AG09319 (cell line): ENCODE measurements at regions not wholly inside any gene's neighbourhood (a gene's known extent, or its start where the extent isn't known, plus 50 kb on each side); places are given as distances from the start of the nearest gene placed in this dataset.

Experiments
- DNase-seq: peaks from one replicate; pipeline ENCODE4 v3.0.0-alpha.2; 2010; ENCODE audit warnings: low read depth; ENCODE audit errors: extremely low read depth
- CTCF ChIP-seq: IDR thresholded peaks from 2 replicates; pipeline ENCODE4 v1.5.1; 2011; ENCODE audit warnings: low read depth, mild to moderate bottlenecking, inconsistent platforms, low read length, moderate library complexity

GRCh38 chr5:31086839-31087415, 106.6 kb upstream of the CDH6 start:
- no peak for TF ChIP-seq CTCF
- no peak for DNase-seq

GRCh38 chr5:31084871-31085270, 108.6 kb upstream of the CDH6 start:
- no peak for DNase-seq
- no peak for TF ChIP-seq CTCF

- TF ChIP-seq CTCF = no peak
- no peak for DNase-seq
Observed at GRCh38 chr5:31083364-31083763, 110.1 kb upstream of the CDH6 start.

- TF ChIP-seq CTCF = no peak
- DNase-seq = no peak
Observed at GRCh38 chr5:31079668-31080067, 113.8 kb upstream of the CDH6 start.

- no peak for DNase-seq
- no peak for TF ChIP-seq CTCF
Observed at GRCh38 chr5:31078956-31079355, 114.5 kb upstream of the CDH6 start.

- TF ChIP-seq CTCF = no peak
- DNase-seq = no peak
Observed at GRCh38 chr5:31075981-31076380, 117.5 kb upstream of the CDH6 start.

- no peak for DNase-seq
- TF ChIP-seq CTCF = no peak
Observed at GRCh38 chr5:31068287-31068686, 125.2 kb upstream of the CDH6 start.
